SK-N-MC (cell line): ENCODE measurements at regions not wholly inside any gene's neighbourhood (a gene's known extent, or its start where the extent isn't known, plus 50 kb on each side); places are given as distances from the start of the nearest gene placed in this dataset.

Source experiments
- EZH2 ChIP-seq: fragments of 200-600 bp; sonication (generic); IDR thresholded peaks from one replicate; pipeline ENCODE4 v1.6.1; 2017; ENCODE audit warnings: antibody characterized with exemption
- FOXP2 ChIP-seq: optimal IDR thresholded peaks from 2 replicates; pipeline ENCODE3; 2011; ENCODE audit warnings: mild to moderate bottlenecking, moderate library complexity; ENCODE audit not compliant: insufficient read depth; ENCODE audit errors: extremely low read length, control extremely low read depth
- POLR2AphosphoS5 ChIP-seq: IDR thresholded peaks from 2 replicates; pipeline ENCODE4 v1.6.1; 2012; ENCODE audit warnings: mild to moderate bottlenecking, low read depth, low read length, borderline replicate concordance

DNA sequence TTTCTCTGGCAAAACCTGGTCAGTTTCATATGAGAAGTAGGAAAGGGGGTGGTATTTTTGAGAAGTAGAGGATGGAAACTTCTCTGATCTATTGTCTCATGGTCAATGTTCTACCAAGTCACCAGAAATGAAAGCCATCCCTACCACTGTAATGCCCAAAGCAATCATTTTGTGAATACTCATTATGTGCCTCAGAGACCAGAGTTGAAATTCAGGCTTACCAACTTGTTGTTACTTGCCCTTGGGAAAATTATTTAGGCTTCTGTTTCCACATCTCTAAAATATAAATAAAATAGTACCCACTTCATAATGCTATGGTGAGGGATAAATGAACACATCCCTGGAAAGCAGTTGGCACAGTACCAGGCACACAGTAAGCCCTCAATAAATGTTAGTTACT lies 723.7 kb upstream of the TBX3 start:
- TF ChIP-seq EZH2 (no peak), POLR2AphosphoS5 (no peak), FOXP2 (no peak)
